Neural progenitor cell (in vitro differentiated cells): ENCODE measurements at regions not wholly inside any gene's neighbourhood (a gene's known extent, or its start where the extent isn't known, plus 50 kb on each side); places are given as distances from the start of the nearest gene placed in this dataset.
A peak's percentile ranks its signal among the peaks of the same experiment; 100 is the strongest.

Experiments
- DNase-seq: peaks from one replicate; pipeline ENCODE4 v3.0.0-alpha.2; 2016; ENCODE audit warnings: low spot score
- H2AFZ ChIP-seq: fragments of 200-600 bp; sonication (generic); replicated peaks from 2 replicates; pipeline ENCODE4 v1.6.1; 2016; ENCODE audit warnings: antibody characterized with exemption
- H3F3A ChIP-seq: fragments of 200-600 bp; sonication (generic); 2 replicates; pipeline ENCODE4 v1.6.1; 2016; ENCODE audit warnings: antibody characterized with exemption, low read depth
- H3K27ac ChIP-seq: fragments of 200-600 bp; sonication (generic); 2 replicates; pipeline ENCODE4 v1.5.1; 2016; ENCODE audit warnings: mild to moderate bottlenecking
- H3K27me3 ChIP-seq: fragments of 200-600 bp; sonication (generic); 2 replicates; pipeline ENCODE4 v1.6.1; 2016; ENCODE audit warnings: mild to moderate bottlenecking, moderate library complexity
- H3K36me3 ChIP-seq: fragments of 200-600 bp; sonication (generic); 2 replicates; pipeline ENCODE4 v1.5.1; 2016
- H3K4me1 ChIP-seq: fragments of 200-600 bp; sonication (generic); 2 replicates; pipeline ENCODE4 v1.6.1; 2016; ENCODE audit warnings: mixed run types
- H3K4me2 ChIP-seq: fragments of 200-600 bp; sonication (generic); 2 replicates; pipeline ENCODE4 v1.6.1; 2016
- H3K4me3 ChIP-seq: fragments of 200-600 bp; sonication (generic); 2 replicates; pipeline ENCODE4 v1.5.1; 2016
- H3K79me2 ChIP-seq: fragments of 200-600 bp; sonication (generic); 2 replicates; pipeline ENCODE4 v1.6.1; 2016; ENCODE audit warnings: low read depth
- H3K9ac ChIP-seq: fragments of 200-600 bp; sonication (generic); 2 replicates; pipeline ENCODE4 v1.6.1; 2016
- H3K9me3 ChIP-seq: fragments of 200-600 bp; sonication (generic); 2 replicates; pipeline ENCODE4 v1.5.1; 2016; ENCODE audit warnings: low read depth
- H4K20me1 ChIP-seq: fragments of 200-600 bp; sonication (generic); 2 replicates; pipeline ENCODE4 v1.6.1; 2016; ENCODE audit warnings: low read depth
- H3K27ac Mint-ChIP-seq: 3 replicates; pipeline ENCODE4 v1.8.0; 2021; ENCODE audit warnings: mixed read lengths
- H3K27me3 Mint-ChIP-seq: 2 replicates; pipeline ENCODE4 v1.8.0; 2022; ENCODE audit warnings: low read depth, mild to moderate bottlenecking, inconsistent platforms, moderate library complexity, mixed read lengths; ENCODE audit not compliant: insufficient read depth
- H3K36me3 Mint-ChIP-seq: 3 replicates; pipeline ENCODE4 v1.8.0; 2021; ENCODE audit warnings: mixed read lengths
- H3K4me1 Mint-ChIP-seq: 3 replicates; pipeline ENCODE4 v1.8.0; 2021; ENCODE audit warnings: mixed read lengths
- H3K4me3 Mint-ChIP-seq: 3 replicates; pipeline ENCODE4 v1.8.0; 2021; ENCODE audit warnings: mild to moderate bottlenecking, moderate library complexity, mixed read lengths
- H3K9me3 Mint-ChIP-seq: 3 replicates; pipeline ENCODE4 v1.8.0; 2020; ENCODE audit warnings: mixed read lengths
- EZH2 ChIP-seq: fragments of 200-600 bp; sonication (generic); IDR thresholded peaks from 2 replicates; pipeline ENCODE4 v1.6.1; 2017; ENCODE audit warnings: antibody characterized with exemption, mild to moderate bottlenecking, moderate library complexity
- EZH2phosphoT487 ChIP-seq: fragments of 200-600 bp; sonication (generic); IDR thresholded peaks from 2 replicates; pipeline ENCODE4 v1.6.1; 2017; ENCODE audit warnings: antibody characterized with exemption
- TF ChIP-seq, protein P1 (sequence below): fragments of 200-600 bp; sonication (generic); IDR thresholded peaks from 2 replicates; pipeline ENCODE4 v1.5.1; 2017; ENCODE audit warnings: antibody characterized with exemption, mild to moderate bottlenecking

- H2AFZ ChIP-seq: peak overlapping the region; percentile 9
- Mint-ChIP-seq H3K4me3 (no peak overlapping the region), H3K27me3 (no peaks in the 10 kb centered on the region), H3K4me1 (no peaks in the 10 kb centered on the region), H3K9me3 (no peaks in the 10 kb centered on the region), H3K36me3 (no peaks in the 10 kb centered on the region), H3K27ac (no peak overlapping the region)
- TF ChIP-seq, protein P1, sequence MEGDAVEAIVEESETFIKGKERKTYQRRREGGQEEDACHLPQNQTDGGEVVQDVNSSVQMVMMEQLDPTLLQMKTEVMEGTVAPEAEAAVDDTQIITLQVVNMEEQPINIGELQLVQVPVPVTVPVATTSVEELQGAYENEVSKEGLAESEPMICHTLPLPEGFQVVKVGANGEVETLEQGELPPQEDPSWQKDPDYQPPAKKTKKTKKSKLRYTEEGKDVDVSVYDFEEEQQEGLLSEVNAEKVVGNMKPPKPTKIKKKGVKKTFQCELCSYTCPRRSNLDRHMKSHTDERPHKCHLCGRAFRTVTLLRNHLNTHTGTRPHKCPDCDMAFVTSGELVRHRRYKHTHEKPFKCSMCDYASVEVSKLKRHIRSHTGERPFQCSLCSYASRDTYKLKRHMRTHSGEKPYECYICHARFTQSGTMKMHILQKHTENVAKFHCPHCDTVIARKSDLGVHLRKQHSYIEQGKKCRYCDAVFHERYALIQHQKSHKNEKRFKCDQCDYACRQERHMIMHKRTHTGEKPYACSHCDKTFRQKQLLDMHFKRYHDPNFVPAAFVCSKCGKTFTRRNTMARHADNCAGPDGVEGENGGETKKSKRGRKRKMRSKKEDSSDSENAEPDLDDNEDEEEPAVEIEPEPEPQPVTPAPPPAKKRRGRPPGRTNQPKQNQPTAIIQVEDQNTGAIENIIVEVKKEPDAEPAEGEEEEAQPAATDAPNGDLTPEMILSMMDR: no peak
- no peak for TF ChIP-seq EZH2phosphoT487
- TF ChIP-seq EZH2: no peak
- H3K9ac ChIP-seq: no peak overlapping the region
- H3K4me2 ChIP-seq: no peak overlapping the region
- no peak overlapping the region for H3K27ac ChIP-seq
- H3K4me1 ChIP-seq: no peaks in the 10 kb centered on the region
- H3K27me3 ChIP-seq: no peaks in the 10 kb centered on the region
- no peaks in the 10 kb centered on the region for H3K9me3 ChIP-seq
- DNase-seq: no peak
- no peak overlapping the region for H3K4me3 ChIP-seq
- no peaks in the 10 kb centered on the region for H3K79me2 ChIP-seq
- no peaks in the 10 kb centered on the region for H4K20me1 ChIP-seq
- H3K36me3 ChIP-seq: no peaks in the 10 kb centered on the region
- no peaks in the 10 kb centered on the region for H3F3A ChIP-seq
Observed at GRCh38 chrX:88424541-88424940, 322.5 kb upstream of the CPXCR1 start.

DNA sequence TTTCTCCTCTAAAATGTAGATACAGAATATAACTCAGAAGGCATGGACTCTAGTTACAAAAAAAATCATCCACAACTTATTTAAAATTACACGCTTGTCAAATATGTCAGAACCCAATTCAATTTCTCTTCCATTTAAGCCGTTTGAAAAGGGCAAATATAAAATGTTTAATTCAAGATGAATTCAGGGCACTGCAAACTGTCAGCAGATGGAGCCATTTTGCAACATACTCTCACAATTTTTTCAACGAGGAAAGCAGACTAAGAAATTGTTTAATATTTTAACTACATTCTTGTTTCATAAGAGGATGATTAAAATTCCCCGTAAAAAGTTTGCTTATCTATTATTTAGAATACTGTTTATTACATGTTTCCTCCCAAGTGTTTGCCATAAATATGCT is 321.3 kb upstream of the CPXCR1 start:
- no peak for TF ChIP-seq EZH2phosphoT487
- TF ChIP-seq, protein P1: peak; percentile 51
- TF ChIP-seq EZH2: no peak
- Mint-ChIP-seq H3K27ac (no peak overlapping the region), H3K4me3 (no peak overlapping the region), H3K4me1 (no peaks in the 10 kb centered on the region), H3K27me3 (no peaks in the 10 kb centered on the region), H3K9me3 (no peaks in the 10 kb centered on the region), H3K36me3 (no peaks in the 10 kb centered on the region)
- no peaks in the 10 kb centered on the region for H3K36me3 ChIP-seq
- no peaks in the 10 kb centered on the region for H3F3A ChIP-seq
- no peaks in the 10 kb centered on the region for H4K20me1 ChIP-seq
- no peak overlapping the region for H3K4me3 ChIP-seq
- no peaks in the 10 kb centered on the region for H3K4me1 ChIP-seq
- no peaks in the 10 kb centered on the region for H3K79me2 ChIP-seq
- H3K9ac ChIP-seq: no peak overlapping the region
- no peak overlapping the region for H3K4me2 ChIP-seq
- DNase-seq: no peak
- H3K9me3 ChIP-seq: no peaks in the 10 kb centered on the region
- no peak overlapping the region for H3K27ac ChIP-seq
- no peak overlapping the region for H2AFZ ChIP-seq
- no peaks in the 10 kb centered on the region for H3K27me3 ChIP-seq

DNA sequence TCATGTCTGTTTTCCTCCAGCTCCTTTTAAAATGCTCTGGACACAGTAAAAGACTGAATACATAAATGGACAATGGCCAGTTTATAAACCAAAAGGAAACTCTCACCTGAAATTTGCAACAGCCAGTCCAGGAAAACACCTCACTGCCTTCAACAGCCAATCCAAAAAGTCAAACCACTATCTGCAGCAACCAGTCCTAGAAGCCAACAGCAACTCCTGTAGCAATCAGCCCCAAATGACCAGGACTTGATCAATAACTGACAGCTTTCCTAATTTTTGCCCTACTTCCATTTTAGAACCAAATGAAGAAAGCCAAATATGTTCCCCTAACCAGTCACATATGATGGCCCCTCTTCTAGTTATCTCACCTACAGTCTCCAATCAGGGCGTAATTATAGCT is 309.5 kb upstream of the CPXCR1 start:
- no peak overlapping the region for H3K9ac ChIP-seq
- no peak overlapping the region for H2AFZ ChIP-seq
- no peaks in the 10 kb centered on the region for H3K4me1 ChIP-seq
- H3F3A ChIP-seq: no peaks in the 10 kb centered on the region
- H3K4me3 ChIP-seq: no peak overlapping the region
- Mint-ChIP-seq H3K9me3 (peaks cover 2% of the 10 kb centered on the region), H3K27ac (no peak overlapping the region), H3K36me3 (no peaks in the 10 kb centered on the region), H3K4me1 (no peaks in the 10 kb centered on the region), H3K4me3 (no peak overlapping the region), H3K27me3 (no peaks in the 10 kb centered on the region)
- no peaks in the 10 kb centered on the region for H3K36me3 ChIP-seq
- H4K20me1 ChIP-seq: no peaks in the 10 kb centered on the region
- H3K9me3 ChIP-seq: no peaks in the 10 kb centered on the region
- no peak for DNase-seq
- no peak overlapping the region for H3K27ac ChIP-seq
- H3K4me2 ChIP-seq: no peak overlapping the region
- no peaks in the 10 kb centered on the region for H3K79me2 ChIP-seq
- TF ChIP-seq, protein P1: no peak
- no peak for TF ChIP-seq EZH2
- no peak for TF ChIP-seq EZH2phosphoT487
- no peaks in the 10 kb centered on the region for H3K27me3 ChIP-seq
